WTC11 (cell line): ENCODE measurements at regions not wholly inside any gene's neighbourhood (a gene's known extent, or its start where the extent isn't known, plus 50 kb on each side); places are given as distances from the start of the nearest gene placed in this dataset.

Experiments
- CTCF ChIP-seq: fragments of 200-600 bp; IDR thresholded peaks from 2 replicates; pipeline ENCODE4 v1.8.0; 2022; ENCODE audit warnings: antibody characterized with exemption
- ESRRA ChIP-seq: sonication (generic); formaldehyde crosslinking; IDR thresholded peaks from 2 replicates; pipeline ENCODE4 v1.8.1; 2022; ENCODE audit warnings: mild to moderate bottlenecking, missing genetic modification reagents, borderline replicate concordance
- IRF1 ChIP-seq: sonication (generic); formaldehyde crosslinking; IDR thresholded peaks from 2 replicates; pipeline ENCODE4 v1.8.0; 2023; ENCODE audit warnings: missing genetic modification reagents
- MAX ChIP-seq: sonication (generic); formaldehyde crosslinking; IDR thresholded peaks from 2 replicates; pipeline ENCODE4 v1.8.0; 2022; ENCODE audit warnings: mild to moderate bottlenecking, missing genetic modification reagents
- NR3C1 ChIP-seq: sonication (generic); formaldehyde crosslinking; conservative IDR thresholded peaks from 2 replicates; pipeline ENCODE4 v1.8.1; 2023; ENCODE audit warnings: low read depth, mild to moderate bottlenecking, missing genetic modification reagents
- ZBTB21 ChIP-seq: sonication (generic); formaldehyde crosslinking; IDR thresholded peaks from 2 replicates; pipeline ENCODE4 v1.8.1; 2023; ENCODE audit warnings: mild to moderate bottlenecking, missing genetic modification reagents, borderline replicate concordance
- ZNF317 ChIP-seq: sonication (generic); formaldehyde crosslinking; IDR thresholded peaks from 2 replicates; pipeline ENCODE4 v1.8.1; 2023; ENCODE audit warnings: low read depth, mild to moderate bottlenecking, moderate library complexity, missing genetic modification reagents, borderline replicate concordance

- TF ChIP-seq CTCF = no peak
- no peak for TF ChIP-seq NR3C1 (CRISPR knock-in tag)
- TF ChIP-seq MAX (CRISPR knock-in tag) = no peak
- no peak for TF ChIP-seq ZNF317 (CRISPR knock-in tag)
- TF ChIP-seq IRF1 (CRISPR knock-in tag) = no peak
- no peak for TF ChIP-seq ZBTB21 (CRISPR knock-in tag)
- TF ChIP-seq ESRRA (CRISPR knock-in tag) = no peak
These were observed 684.8 kb upstream of the PTBP2 start for GRCh38 chr1:96036763-96037162.
